Gastroesophageal sphincter (tissue), 4 donors: ENCODE measurements at regions not wholly inside any gene's neighbourhood (a gene's known extent, or its start where the extent isn't known, plus 50 kb on each side); places are given as distances from the start of the nearest gene placed in this dataset.

Experiments used
- ATAC-seq: fragments of 150-250 bp; one replicate; pipeline ENCODE4 v1.9.1; 2016; ENCODE audit warnings: mild to moderate bottlenecking, moderate library complexity
- H3K27ac ChIP-seq, 4 donors: fragments of 200-600 bp; sonication (generic) in 3 of 4; 1 replicate in 3 of 4; 2 replicates in 1 of 4; pipeline ENCODE4 v1.5.1; 2016 to 2019
- H3K27me3 ChIP-seq: fragments of 200-600 bp; sonication (generic); one replicate; pipeline ENCODE4 v1.5.1; 2019
- H3K36me3 ChIP-seq, 2 donors: fragments of 200-600 bp; sonication (generic); one replicate each; pipeline ENCODE4 v1.5.1; 2019; ENCODE audit warnings: control low read depth in 1 of 2
- H3K4me1 ChIP-seq, 3 donors: fragments of 200-600 bp; sonication (generic); 1 replicate in 2 of 3; 2 replicates in 1 of 3; pipeline ENCODE4 v1.5.1; 2016 to 2019; ENCODE audit warnings: control low read depth in 2 of 3
- H3K4me3 ChIP-seq, 2 donors: fragments of 200-600 bp; sonication (generic); one replicate each; pipeline ENCODE4 v1.5.1; 2019; ENCODE audit warnings: mild to moderate bottlenecking in 1 of 2, moderate library complexity in 1 of 2
- H3K9me3 ChIP-seq, 3 donors: fragments of 200-600 bp; sonication (generic); one replicate each; pipeline ENCODE4 v1.5.1; 2017 to 2019; ENCODE audit warnings: control low read depth in 2 of 3
- EP300 ChIP-seq: sonication (generic); formaldehyde crosslinking; IDR thresholded peaks from one replicate; pipeline ENCODE4 v1.6.1; 2017; ENCODE audit warnings: antibody characterized with exemption, mild to moderate bottlenecking
- POLR2A ChIP-seq, 2 donors: fragments of 450-650 bp; IDR thresholded peaks; one replicate each; pipeline ENCODE4 v1.6.1; 2017; ENCODE audit warnings: antibody characterized with exemption in 2 of 2, mild to moderate bottlenecking in 2 of 2, moderate library complexity in 1 of 2
- POLR2AphosphoS5 ChIP-seq: sonication (generic); formaldehyde crosslinking; IDR thresholded peaks from one replicate; pipeline ENCODE4 v1.6.1; 2017; ENCODE audit warnings: antibody characterized with exemption
- WGBS, 2 donors: methylation state at CpG; one replicate each; pipeline ENCODE4 v1.1.5; 2018; ENCODE audit warnings: low coverage in 1 of 2; 5-methylcytosine and 5-hydroxymethylcytosine counted together
- TF ChIP-seq, protein P1 (sequence below), 4 experiments: fragments of 200-600 bp in 2 of 4; fragments of 450-650 bp in 2 of 4; sonication (generic) in 1 of 4; IDR thresholded peaks; one replicate each; pipeline ENCODE4 v1.5.1; 2017 to 2019; ENCODE audit warnings: antibody characterized with exemption in 4 of 4, mild to moderate bottlenecking in 2 of 4, moderate library complexity in 2 of 4

DNA sequence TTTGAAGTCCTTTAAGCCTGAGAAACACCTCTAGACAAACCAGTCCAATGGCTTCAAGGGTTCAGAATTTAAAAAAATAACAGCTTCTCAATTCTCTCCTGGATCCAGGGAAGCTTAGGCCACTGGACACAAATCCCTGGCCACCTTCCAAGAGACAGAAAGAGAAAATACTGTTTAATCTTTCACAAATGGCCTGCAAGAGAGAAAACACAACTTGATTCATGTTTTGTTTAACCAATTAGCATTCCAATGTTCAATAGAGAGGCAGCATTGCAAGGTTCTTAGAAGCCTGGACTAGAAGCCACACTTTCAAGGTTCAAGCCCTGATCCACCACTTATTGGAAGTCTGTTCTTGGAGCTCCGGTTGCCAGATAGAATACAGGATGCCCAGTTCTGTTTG, 109.0 kb upstream of the PARD3B start:
- WGBS, 2 donors, result 55 to 71% methylated on average over 1 of the region's 1 CpG
- Histone ChIP-seq H3K4me3 (no peak overlapping the region), H3K36me3 (no peaks in the 10 kb centered on the region), H3K9me3 (peaks cover 0 to 20% (median 0%) of the 10 kb centered on the region in 3 donors), H3K27me3 (no peaks in the 10 kb centered on the region), H3K4me1 (peaks cover 0 to 6% (median 0%) of the 10 kb centered on the region in 3 donors), H3K27ac (no peak overlapping the region)
- TF ChIP-seq POLR2A (IDR thresholded peaks at IDR 0.05), result no peak
- TF ChIP-seq, protein P1, sequence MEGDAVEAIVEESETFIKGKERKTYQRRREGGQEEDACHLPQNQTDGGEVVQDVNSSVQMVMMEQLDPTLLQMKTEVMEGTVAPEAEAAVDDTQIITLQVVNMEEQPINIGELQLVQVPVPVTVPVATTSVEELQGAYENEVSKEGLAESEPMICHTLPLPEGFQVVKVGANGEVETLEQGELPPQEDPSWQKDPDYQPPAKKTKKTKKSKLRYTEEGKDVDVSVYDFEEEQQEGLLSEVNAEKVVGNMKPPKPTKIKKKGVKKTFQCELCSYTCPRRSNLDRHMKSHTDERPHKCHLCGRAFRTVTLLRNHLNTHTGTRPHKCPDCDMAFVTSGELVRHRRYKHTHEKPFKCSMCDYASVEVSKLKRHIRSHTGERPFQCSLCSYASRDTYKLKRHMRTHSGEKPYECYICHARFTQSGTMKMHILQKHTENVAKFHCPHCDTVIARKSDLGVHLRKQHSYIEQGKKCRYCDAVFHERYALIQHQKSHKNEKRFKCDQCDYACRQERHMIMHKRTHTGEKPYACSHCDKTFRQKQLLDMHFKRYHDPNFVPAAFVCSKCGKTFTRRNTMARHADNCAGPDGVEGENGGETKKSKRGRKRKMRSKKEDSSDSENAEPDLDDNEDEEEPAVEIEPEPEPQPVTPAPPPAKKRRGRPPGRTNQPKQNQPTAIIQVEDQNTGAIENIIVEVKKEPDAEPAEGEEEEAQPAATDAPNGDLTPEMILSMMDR (IDR thresholded peaks at IDR 0.05), result no peak
- no peak for TF ChIP-seq EP300
- no peak for TF ChIP-seq POLR2AphosphoS5
- ATAC-seq, result no peak

DNA sequence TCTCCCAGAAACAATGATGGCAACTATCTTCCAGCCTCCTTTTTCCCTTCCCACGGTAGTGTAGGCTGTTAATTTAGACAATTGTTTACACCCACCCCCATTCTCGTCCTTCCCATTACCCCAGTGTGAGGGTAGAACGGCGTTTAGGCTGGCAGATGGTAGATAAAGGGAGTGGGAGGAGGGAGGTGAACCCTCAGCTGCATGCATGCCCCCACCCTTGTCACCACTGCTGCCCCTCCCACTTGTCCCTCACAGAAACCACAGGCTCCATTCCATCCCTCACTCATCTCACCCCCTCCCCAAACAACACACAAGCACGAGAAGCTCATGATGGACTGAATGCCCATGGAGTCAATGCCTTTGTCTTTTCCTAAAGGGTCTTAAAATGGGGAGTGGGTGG, 107.9 kb upstream of the PARD3B start:
- Histone ChIP-seq H3K27me3 (no peaks in the 10 kb centered on the region), H3K4me1 (peaks cover 0 to 6% (median 0%) of the 10 kb centered on the region in 3 donors), H3K27ac (no peak overlapping the region), H3K36me3 (no peaks in the 10 kb centered on the region), H3K4me3 (no peak overlapping the region), H3K9me3 (peaks cover 0 to 8% (median 0%) of the 10 kb centered on the region in 3 donors)
- WGBS, 2 donors, result 54 to 80% methylated on average over 1 to 5 of the region's 5 CpGs
- no peak for TF ChIP-seq EP300
- no peak for TF ChIP-seq POLR2A (IDR thresholded peaks at IDR 0.05)
- no peak for TF ChIP-seq POLR2AphosphoS5
- TF ChIP-seq, protein P1 (IDR thresholded peaks at IDR 0.05), result no peak
- ATAC-seq, result no peak

DNA sequence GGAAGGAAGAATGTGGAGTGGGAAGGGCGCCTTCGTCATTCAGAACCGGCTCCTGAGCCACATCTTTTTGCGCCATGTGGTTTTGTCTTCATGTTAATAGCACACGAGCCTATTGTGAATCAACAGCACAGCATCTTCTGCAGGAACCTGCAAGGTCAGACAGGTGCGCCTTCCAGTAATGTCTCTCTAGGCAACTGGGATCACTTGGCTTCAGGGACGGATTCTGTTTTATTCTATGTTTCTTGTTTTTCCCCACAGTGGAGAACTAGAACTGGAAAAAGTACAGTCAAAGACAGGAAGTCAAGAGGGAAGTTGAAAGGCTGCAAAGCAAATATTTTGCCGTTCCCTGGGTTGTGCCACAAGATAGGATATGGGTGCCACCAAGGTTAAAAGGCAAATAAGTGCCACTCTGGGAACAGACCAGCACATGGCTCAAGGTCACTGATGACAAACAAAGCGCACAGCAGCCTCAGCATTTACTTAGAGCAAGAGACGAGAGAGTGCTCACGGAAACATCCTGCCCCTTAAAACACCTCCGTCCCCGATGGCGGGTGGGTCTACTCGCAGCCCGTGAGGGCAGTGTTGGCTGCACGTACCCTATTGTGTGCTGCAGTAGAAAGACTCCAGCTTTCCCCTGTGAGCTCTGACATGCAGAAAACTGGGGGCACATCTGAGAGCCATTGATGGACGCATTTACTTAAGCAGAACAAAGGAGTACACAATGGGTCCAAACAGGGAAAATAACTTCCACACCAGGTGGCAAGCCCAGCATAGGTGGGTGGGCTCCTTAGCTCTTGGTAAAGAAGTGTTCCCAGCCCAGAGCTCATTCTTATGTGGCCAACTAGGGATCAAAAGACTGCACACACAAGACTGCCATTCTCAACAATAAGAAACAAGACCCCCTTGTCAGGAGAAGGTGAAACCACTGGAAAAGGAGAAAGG, 107.2 kb upstream of the PARD3B start:
- peaks cover 0 to 1% (median 0%) of the 10 kb centered on the region in 3 donors for H3K9me3 ChIP-seq
- H3K27me3 ChIP-seq, result no peaks in the 10 kb centered on the region
- no peak for ATAC-seq
- no peak overlapping the region for H3K27ac ChIP-seq
- 85 to 95% methylated on average over 6 to 9 of the region's 18 CpGs for WGBS, 2 donors
- H3K36me3 ChIP-seq, result no peaks in the 10 kb centered on the region
- peaks cover 0 to 6% (median 0%) of the 10 kb centered on the region in 3 donors for H3K4me1 ChIP-seq
- TF ChIP-seq POLR2AphosphoS5 (no peak), EP300 (no peak), POLR2A (IDR thresholded peaks at IDR 0.05) (no peak)
- TF ChIP-seq, protein P1 (IDR thresholded peaks at IDR 0.05), result no peak
- H3K4me3 ChIP-seq, result no peak overlapping the region

DNA sequence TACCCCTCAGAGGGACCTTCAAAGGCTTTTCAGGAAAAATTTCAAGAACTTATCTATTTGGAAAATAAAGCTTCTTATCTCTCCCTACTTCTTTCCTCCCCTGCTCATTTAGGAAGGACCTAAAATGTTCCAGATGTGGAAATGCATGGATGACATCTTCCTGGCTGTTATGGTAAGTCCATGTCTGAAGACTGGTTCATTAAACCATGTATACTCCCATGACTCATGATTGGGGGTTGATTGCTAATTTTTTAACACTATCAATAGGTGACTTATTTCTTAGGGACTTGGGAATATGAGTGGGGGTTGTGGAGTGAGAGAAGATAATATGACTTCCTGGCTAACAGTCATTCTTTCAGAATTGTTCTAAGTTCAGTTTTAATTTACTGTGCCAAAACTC, 104.0 kb upstream of the PARD3B start:
- no peak overlapping the region for H3K27ac ChIP-seq
- no peaks in the 10 kb centered on the region for H3K27me3 ChIP-seq
- no peak overlapping the region for H3K4me3 ChIP-seq
- no peak for TF ChIP-seq POLR2AphosphoS5
- H3K9me3 ChIP-seq, result peaks cover 0 to 10% (median 0%) of the 10 kb centered on the region in 3 donors
- H3K36me3 ChIP-seq, result no peaks in the 10 kb centered on the region
- peaks cover 0 to 2% (median 0%) of the 10 kb centered on the region in 3 donors for H3K4me1 ChIP-seq
- ATAC-seq, result no peak

DNA sequence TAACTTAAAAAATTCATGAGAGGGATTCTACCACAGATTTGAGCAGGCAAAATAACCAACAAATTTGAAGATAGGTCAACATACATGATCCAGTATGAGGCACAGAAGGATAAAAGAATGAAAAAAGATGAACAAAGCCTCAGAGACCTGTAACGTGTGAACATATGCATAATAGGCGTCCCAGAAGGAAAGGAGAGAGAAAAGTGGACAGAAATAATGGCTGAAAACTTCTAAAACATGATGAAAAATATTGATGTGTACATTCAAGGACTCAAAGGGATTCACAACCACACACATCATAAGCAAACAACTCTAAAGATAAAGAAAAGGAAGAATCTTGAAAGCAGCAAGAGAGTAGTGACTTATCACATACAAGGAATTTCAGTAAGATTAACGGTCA, 100.1 kb upstream of the PARD3B start:
- no peaks in the 10 kb centered on the region for H3K36me3 ChIP-seq
- H3K4me1 ChIP-seq, result no peaks in the 10 kb centered on the region
- TF ChIP-seq EP300 (no peak), POLR2AphosphoS5 (no peak), POLR2A (IDR thresholded peaks at IDR 0.05) (no peak)
- no peak for ATAC-seq
- WGBS, 2 donors, result 88 to 100% methylated on average over 1 to 3 of the region's 3 CpGs
- no peaks in the 10 kb centered on the region for H3K27me3 ChIP-seq
- H3K9me3 ChIP-seq, result peaks cover 0 to 10% (median 0%) of the 10 kb centered on the region in 3 donors
- H3K27ac ChIP-seq, result no peak overlapping the region
- H3K4me3 ChIP-seq, result no peak overlapping the region

DNA sequence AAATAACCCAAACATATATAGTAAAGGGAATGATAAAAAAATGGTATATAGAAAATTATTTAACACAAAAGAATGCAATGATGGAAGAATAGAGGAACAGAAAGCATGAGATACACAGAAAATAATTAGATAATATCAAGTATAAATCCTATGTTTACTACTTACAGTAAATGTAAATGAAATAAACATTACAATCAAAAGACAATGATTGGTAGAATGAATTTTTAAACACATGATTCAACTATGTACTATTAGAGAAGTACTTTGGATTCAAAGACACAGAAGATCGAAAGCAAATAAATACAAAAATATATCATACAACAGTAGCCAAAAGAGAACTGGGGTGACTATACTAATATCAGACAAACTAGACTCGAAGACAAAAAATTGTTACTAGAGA, 97.6 kb upstream of the PARD3B start:
- TF ChIP-seq, protein P1 (IDR thresholded peaks at IDR 0.05), result no peak
- TF ChIP-seq EP300, result no peak
- no peak for TF ChIP-seq POLR2AphosphoS5
- no peak for TF ChIP-seq POLR2A (IDR thresholded peaks at IDR 0.05)
- 89 to 100% methylated on average over 1 to 2 of the region's 2 CpGs for WGBS, 2 donors
- H3K4me3 ChIP-seq, result no peak overlapping the region
- no peak overlapping the region for H3K27ac ChIP-seq
- H3K4me1 ChIP-seq, result peaks cover 0 to 12% (median 2%) of the 10 kb centered on the region in 3 donors
- no peak for ATAC-seq
- peaks cover 0 to 10% (median 0%) of the 10 kb centered on the region in 3 donors for H3K9me3 ChIP-seq
- H3K27me3 ChIP-seq, result no peaks in the 10 kb centered on the region
- no peaks in the 10 kb centered on the region for H3K36me3 ChIP-seq
